B cell (primary cell): ENCODE measurements at regions not wholly inside any gene's neighbourhood (a gene's known extent, or its start where the extent isn't known, plus 50 kb on each side); places are given as distances from the start of the nearest gene placed in this dataset.
"Not testable (repeated sequence)": the region's sequence is repeated elsewhere in the genome, so short reads cannot be mapped to it uniquely, and the experiment has no call there.

Experiments
- ATAC-seq: fragments of 200-7000 bp; cut with Tn5 transposase; one replicate; pipeline ENCODE4 v1.10.0; 2021; ENCODE audit warnings: low read depth, mild to moderate bottlenecking, moderate number of reproducible peaks, moderate library complexity
- CTCF ChIA-PET: fragments of 350-600 bp; sonication (Branson Sonifier 250); formaldehyde crosslinking; loops from one replicate; lab custom pipeline; 2021; ENCODE audit warnings: antibody characterized with exemption, inconsistent platforms; lab: Charles Lee
- POLR2A ChIA-PET: fragments of 350-600 bp; sonication (Branson Sonifier 250); formaldehyde crosslinking; loops from one replicate; lab custom pipeline; 2021; ENCODE audit warnings: antibody characterized with exemption; lab: Charles Lee
- DNase-seq: peaks from one replicate; pipeline ENCODE4 v3.0.0; 2013
- H2AFZ ChIP-seq: 2 replicates; pipeline ENCODE4 v1.6.1; 2012; ENCODE audit warnings: mild to moderate bottlenecking, low read depth, low read length; ENCODE audit not compliant: insufficient read depth, poor library complexity, severe bottlenecking
- H3K27ac ChIP-seq, 2 donors: 1 replicate in 1 of 2; 2 replicates in 1 of 2; pipeline ENCODE4 v1.5.1; 2012 to 2013; ENCODE audit warnings: low read length in 2 of 2, mild to moderate bottlenecking in 2 of 2, moderate library complexity in 1 of 2
- H3K27me3 ChIP-seq, 4 experiments: fragments of 200-600 bp in 1 of 4; sonication (generic) in 1 of 4; replicated peaks in 1 of 4; 1 replicate in 2 of 4; 2 replicates in 2 of 4; pipeline versions ENCODE4 v1.6.1 to v1.7.0; 2013 to 2016; ENCODE audit warnings: low read length in 3 of 4, mild to moderate bottlenecking in 2 of 4, mixed read lengths in 1 of 4, moderate library complexity in 1 of 4; ENCODE audit not compliant: insufficient read depth in 4 of 4, control insufficient read depth in 3 of 4; ENCODE audit errors: control extremely low read depth in 1 of 4
- H3K36me3 ChIP-seq, 2 experiments: replicated peaks in 1 of 2; 1 replicate in 1 of 2; 2 replicates in 1 of 2; pipeline versions ENCODE4 v1.6.1 to v1.7.1; 2013; ENCODE audit warnings: low read length in 1 of 2; ENCODE audit not compliant: insufficient read depth in 2 of 2, control insufficient read depth in 1 of 2; ENCODE audit errors: control extremely low read depth in 1 of 2, extremely low read depth in 1 of 2
- H3K4me1 ChIP-seq, 2 donors: fragments of 200-600 bp in 1 of 2; sonication (generic) in 1 of 2; 1 replicate in 1 of 2; 2 replicates in 1 of 2; pipeline versions ENCODE4 v1.5.1 to v1.6.1; 2013 to 2017; ENCODE audit warnings: low read length in 2 of 2; ENCODE audit not compliant: control insufficient read depth in 2 of 2, insufficient read depth in 2 of 2
- H3K4me2 ChIP-seq: replicated peaks from 2 replicates; pipeline ENCODE3; 2012; ENCODE audit warnings: mild to moderate bottlenecking, low read depth, low read length; ENCODE audit not compliant: poor library complexity, severe bottlenecking
- H3K4me3 ChIP-seq, 5 experiments: fragments of 200-600 bp in 1 of 5; sonication (generic) in 1 of 5; 1 replicate in 3 of 5; 2 replicates in 2 of 5; pipeline versions ENCODE4 v1.5.1 to v1.7.0; 2011 to 2016; ENCODE audit warnings: low read length in 4 of 5, mild to moderate bottlenecking in 4 of 5, low read depth in 2 of 5, control low read depth in 1 of 5, moderate library complexity in 1 of 5; ENCODE audit not compliant: insufficient read depth in 1 of 5; ENCODE audit errors: control extremely low read depth in 1 of 5, extremely low read depth in 1 of 5
- H3K79me2 ChIP-seq: fragments of 200-600 bp; sonication (generic); one replicate; pipeline ENCODE4 v1.6.0; 2016; ENCODE audit warnings: low read length; ENCODE audit not compliant: control insufficient read depth, insufficient read depth
- H3K9ac ChIP-seq: fragments of 200-600 bp; sonication (generic); 2 replicates; pipeline ENCODE4 v1.6.1; 2017; ENCODE audit warnings: mild to moderate bottlenecking, low read length, moderate library complexity
- H3K9me3 ChIP-seq, 3 donors: one replicate each; pipeline versions ENCODE4 v1.6.1 to v1.7.1; 2013; ENCODE audit warnings: low read length in 2 of 3; ENCODE audit not compliant: control insufficient read depth in 2 of 3, insufficient read depth in 1 of 3; ENCODE audit errors: control extremely low read depth in 1 of 3
- H4K20me1 ChIP-seq: 2 replicates; pipeline ENCODE4 v1.6.0; 2012; ENCODE audit warnings: mild to moderate bottlenecking, low read length; ENCODE audit not compliant: insufficient read depth, control insufficient read depth, poor library complexity, severe bottlenecking
- H3K27ac Mint-ChIP-seq: one replicate; pipeline ENCODE4 v1.8.0; 2021; ENCODE audit warnings: mixed read lengths
- H3K27me3 Mint-ChIP-seq: one replicate; pipeline ENCODE4 v1.8.0; 2021; ENCODE audit warnings: mixed read lengths
- H3K4me1 Mint-ChIP-seq: one replicate; pipeline ENCODE4 v1.8.0; 2021; ENCODE audit warnings: mixed read lengths
- H3K4me3 Mint-ChIP-seq: one replicate; pipeline ENCODE4 v1.8.0; 2021; ENCODE audit warnings: mixed read lengths
- H3K9me3 Mint-ChIP-seq: one replicate; pipeline ENCODE4 v1.8.0; 2022; ENCODE audit warnings: mixed read lengths; ENCODE audit not compliant: insufficient read depth
- WGBS: methylation state at CpG from one replicate; pipeline ENCODE4 v1.1.5; 2013; ENCODE audit warnings: missing lambda C conversion rate; ENCODE audit not compliant: insufficient coverage; 5-methylcytosine and 5-hydroxymethylcytosine counted together
- intact Hi-C: fragments of 100-400 bp; cut with micrococcal nuclease; formaldehyde crosslinking; loops from one replicate; pipeline ENCODE4 v1.10.0; 2022

DNA sequence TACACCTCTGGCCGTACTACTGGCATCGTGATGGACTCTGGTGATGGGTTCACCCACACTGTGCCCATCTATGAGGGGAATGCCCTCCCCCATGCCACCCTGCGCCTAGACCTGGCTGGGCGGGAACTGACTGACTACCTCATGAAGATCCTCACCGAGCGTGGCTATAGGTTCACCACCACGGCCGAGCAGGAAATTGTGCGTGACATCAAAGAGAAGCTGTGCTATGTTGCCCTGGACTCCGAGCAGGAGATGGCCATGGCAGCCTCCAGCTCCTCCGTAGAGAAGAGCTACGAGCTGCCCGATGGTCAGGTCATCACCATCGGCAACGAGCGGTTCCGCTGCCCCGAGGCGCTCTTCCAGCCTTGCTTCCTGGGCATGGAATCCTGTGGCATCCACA is 98.9 kb downstream of the CCDC74A start:
- H3K79me2 ChIP-seq, H3K27me3 Mint-ChIP-seq, H3K4me3 ChIP-seq, POLR2A ChIA-PET, intact Hi-C loops, H3K27ac Mint-ChIP-seq, H3K36me3 ChIP-seq, H3K4me1 ChIP-seq, H3K27ac ChIP-seq, H3K4me2 ChIP-seq, ATAC-seq, H3K9me3 Mint-ChIP-seq, H2AFZ ChIP-seq, CTCF ChIA-PET, H3K4me1 Mint-ChIP-seq, DNase-seq, H3K9me3 ChIP-seq, H3K4me3 Mint-ChIP-seq, H3K9ac ChIP-seq, H3K27me3 ChIP-seq, H4K20me1 ChIP-seq: not testable (repeated sequence)
- WGBS: 84% methylated on average over 12 of the region's 19 CpGs

- H4K20me1 ChIP-seq, H3K27me3 Mint-ChIP-seq, H3K4me1 Mint-ChIP-seq, DNase-seq, H3K4me3 Mint-ChIP-seq, H3K9me3 Mint-ChIP-seq, POLR2A ChIA-PET, H3K27ac Mint-ChIP-seq, H3K79me2 ChIP-seq, H2AFZ ChIP-seq, ATAC-seq, H3K4me2 ChIP-seq, H3K27ac ChIP-seq, H3K27me3 ChIP-seq, H3K36me3 ChIP-seq, H3K4me1 ChIP-seq, CTCF ChIA-PET, H3K4me3 ChIP-seq, H3K9me3 ChIP-seq, intact Hi-C loops, H3K9ac ChIP-seq: not testable (repeated sequence)
- WGBS: no CpG with 5 or more reads among the region's 2 CpGs
Measured at GRCh38 chr2:131627777-131628176, 100.1 kb downstream of the CCDC74A start.

- H2AFZ ChIP-seq, POLR2A ChIA-PET, H4K20me1 ChIP-seq, H3K9me3 Mint-ChIP-seq, H3K79me2 ChIP-seq, H3K27ac ChIP-seq, H3K4me2 ChIP-seq, H3K9me3 ChIP-seq, intact Hi-C loops, H3K9ac ChIP-seq, H3K27me3 ChIP-seq, H3K4me3 Mint-ChIP-seq, H3K27me3 Mint-ChIP-seq, H3K36me3 ChIP-seq, H3K4me3 ChIP-seq, H3K27ac Mint-ChIP-seq, H3K4me1 ChIP-seq, CTCF ChIA-PET, ATAC-seq, H3K4me1 Mint-ChIP-seq, DNase-seq: not testable (repeated sequence)
- WGBS: no CpG with 5 or more reads among the region's 2 CpGs
Measured at GRCh38 chr2:131631648-131632047, 104.0 kb downstream of the CCDC74A start.

DNA sequence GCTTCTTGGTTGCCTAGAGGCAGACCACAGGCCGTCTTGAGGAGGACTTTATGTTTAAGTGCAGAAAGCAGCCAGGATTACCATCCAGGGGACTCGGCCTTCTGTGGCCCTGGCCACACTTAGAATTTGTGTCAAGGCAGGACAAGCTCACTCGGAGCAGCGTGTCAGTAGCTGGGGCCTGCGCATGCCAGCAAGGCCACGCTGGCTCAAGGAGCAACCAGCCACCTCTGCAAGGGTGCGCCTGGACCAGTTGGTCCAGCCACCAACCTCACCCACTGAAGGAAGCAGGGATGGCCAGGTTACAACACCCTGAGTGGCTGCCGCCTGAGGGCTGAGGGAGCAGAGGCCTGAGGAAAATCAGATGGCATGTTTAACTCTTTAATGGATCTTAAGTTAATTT is 105.7 kb downstream of the CCDC74A start:
- H3K9me3 ChIP-seq, H3K79me2 ChIP-seq, H2AFZ ChIP-seq, H3K27me3 Mint-ChIP-seq, CTCF ChIA-PET, intact Hi-C loops, H4K20me1 ChIP-seq, H3K4me1 Mint-ChIP-seq, DNase-seq, H3K4me1 ChIP-seq, H3K4me3 ChIP-seq, H3K4me2 ChIP-seq, H3K27ac Mint-ChIP-seq, H3K4me3 Mint-ChIP-seq, H3K9ac ChIP-seq, ATAC-seq, H3K36me3 ChIP-seq, H3K27ac ChIP-seq, POLR2A ChIA-PET, H3K9me3 Mint-ChIP-seq, H3K27me3 ChIP-seq: not testable (repeated sequence)
- WGBS: 98% methylated on average over 8 of the region's 8 CpGs
